MV-4-11 (cell line): ENCODE measurements at regions not wholly inside any gene's neighbourhood (a gene's known extent, or its start where the extent isn't known, plus 50 kb on each side); places are given as distances from the start of the nearest gene placed in this dataset.
"Not testable (repeated sequence)": the region's sequence is repeated elsewhere in the genome, so short reads cannot be mapped to it uniquely, and the experiment has no call there.

Source experiments
- DNase-seq: peaks from one replicate; lab custom pipeline; 2025; lab: John Stamatoyannopoulos, UW

DNA sequence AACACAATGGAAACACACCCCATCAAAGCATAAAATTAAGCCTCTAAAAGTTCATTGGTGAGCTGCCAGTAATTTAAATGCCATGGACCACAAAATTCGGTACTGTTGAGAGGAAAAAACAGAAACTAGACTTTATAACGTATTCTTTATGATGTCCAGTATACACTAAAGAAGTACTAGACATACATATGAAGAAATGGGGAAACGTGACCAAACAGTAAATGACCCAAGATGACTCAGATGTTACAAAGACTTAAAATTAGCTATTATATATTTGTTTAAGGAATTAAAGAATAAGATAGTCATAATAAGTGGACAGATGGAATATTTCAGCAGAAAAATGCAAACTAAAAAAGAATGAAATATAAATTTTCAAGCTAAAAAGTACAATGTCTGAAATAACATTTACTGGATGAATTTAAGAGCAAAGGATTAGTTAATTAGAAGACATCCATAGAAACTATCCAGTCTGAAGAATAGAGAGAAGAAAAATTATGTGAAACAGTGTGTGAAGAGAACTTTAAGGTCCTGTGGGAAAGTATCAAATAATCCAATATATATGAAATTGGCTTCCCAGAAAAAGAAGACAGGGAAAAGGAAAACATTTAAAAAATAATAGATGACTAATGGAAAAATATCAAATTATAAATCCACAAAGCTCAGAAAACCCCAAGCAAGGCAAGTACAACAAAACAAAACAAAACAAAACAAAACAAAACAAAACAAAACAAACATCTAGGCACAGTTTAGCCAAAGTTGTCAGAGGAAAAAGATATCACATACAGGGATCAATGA lies 69.4 kb downstream of the SAMD9 start:
- no peak for DNase-seq

DNA sequence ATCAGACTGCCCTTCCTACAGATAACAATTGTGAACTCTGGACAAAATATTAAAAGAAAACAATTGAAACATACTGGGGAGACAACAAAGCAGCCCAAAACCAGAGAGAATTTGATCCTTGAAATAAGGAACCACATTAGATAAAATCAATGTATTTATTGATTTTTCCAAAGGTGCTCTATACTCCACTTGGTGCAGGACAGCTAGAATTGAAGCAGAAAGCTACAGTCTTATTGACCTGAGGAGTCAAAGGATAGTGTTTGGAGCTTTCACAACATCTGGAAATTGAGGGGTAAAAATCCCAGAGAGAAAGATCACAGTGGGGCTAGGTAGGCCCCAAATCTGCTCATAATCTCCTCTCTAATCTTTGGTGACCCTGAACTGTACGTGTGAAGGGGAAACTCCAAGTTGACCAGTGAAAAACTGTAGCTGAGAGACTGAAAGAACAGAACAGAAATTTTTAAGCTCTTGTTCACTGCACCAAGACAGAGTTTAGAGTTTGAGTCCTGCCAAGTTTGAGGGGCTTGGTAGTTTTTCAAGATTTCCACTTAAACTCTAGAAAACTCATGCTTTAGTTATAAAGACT lies 70.2 kb downstream of the SAMD9 start:
- DNase-seq: no peak

DNA sequence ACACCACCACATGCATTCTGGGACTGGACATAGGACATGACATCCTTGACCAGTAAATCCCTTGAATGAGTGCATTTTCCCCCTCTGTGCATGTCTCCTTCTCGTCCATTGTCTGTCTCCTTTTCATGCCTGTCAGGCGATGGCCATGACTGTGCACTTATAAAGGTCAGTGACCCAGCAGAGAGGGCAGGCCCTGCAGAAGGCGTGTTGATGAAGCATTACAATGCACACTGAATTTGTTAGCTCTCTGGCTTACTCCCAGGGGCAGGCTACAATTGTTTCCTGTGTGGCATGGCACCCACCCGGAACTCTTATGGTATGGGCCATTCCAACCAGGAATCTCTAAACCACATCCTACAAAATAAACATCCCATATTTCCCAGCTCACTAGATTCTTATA lies 71.1 kb downstream of the SAMD9 start:
- DNase-seq: no peak

DNA sequence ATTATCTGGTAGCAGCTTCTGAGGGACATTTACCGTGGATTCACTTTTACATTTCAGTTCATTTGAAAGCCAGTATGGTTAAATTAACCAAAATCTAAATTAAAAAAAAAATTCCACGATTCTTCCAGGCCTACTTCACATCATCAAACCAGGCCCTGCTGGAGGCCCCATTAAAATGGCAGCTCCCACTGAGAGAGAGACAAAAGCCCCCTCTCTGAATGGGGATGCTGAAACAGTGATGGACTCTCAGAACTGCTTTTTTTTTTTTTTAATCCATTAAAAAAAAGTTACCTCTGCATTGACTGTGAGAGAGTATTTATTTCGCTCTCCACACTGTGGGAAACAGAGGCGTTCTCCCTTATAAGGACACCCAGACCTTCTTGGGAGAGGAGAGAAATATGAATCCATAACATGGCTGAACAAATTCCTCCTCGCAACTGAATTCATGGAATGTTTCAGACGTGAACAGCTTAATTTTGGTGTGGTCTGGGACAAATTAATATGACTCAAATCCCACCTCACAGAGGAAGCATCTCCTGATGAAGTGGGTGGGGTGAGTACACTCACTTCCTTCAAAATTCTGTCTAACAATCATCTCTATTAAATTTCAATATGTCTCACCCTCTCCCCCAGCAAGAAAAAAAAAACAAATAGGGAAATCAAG lies 73.5 kb downstream of the SAMD9 start:
- DNase-seq: no peak

DNA sequence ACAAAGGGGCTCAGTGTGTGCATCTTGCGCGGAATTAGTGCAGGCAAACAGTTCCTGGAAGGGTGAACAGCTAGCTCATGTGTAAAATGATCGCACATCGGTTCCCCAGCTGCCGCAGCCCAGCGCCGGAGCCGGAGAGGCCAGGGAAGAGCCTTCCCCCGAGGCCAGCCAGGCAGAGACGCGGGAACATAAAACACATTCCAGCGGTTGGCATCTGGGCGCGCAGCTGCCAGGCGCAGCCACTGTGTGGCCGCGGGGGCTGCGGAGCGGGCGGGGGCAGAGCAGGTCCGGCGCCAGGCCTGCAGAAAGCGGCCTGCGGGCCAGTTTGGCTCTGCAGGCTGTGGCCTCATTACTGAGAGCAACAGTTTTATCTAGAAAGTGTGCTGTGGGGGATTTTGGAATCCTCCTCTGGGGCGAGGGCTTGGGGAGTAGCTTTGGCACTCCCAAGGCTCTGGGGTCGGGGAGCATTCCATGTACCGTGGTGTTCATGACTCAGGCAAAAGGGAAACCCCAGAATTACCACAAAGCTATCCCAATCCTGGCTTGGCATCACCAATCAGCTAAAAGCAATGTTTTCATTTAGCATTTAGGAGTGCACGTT lies 74.3 kb downstream of the SAMD9 start:
- no peak for DNase-seq

DNA sequence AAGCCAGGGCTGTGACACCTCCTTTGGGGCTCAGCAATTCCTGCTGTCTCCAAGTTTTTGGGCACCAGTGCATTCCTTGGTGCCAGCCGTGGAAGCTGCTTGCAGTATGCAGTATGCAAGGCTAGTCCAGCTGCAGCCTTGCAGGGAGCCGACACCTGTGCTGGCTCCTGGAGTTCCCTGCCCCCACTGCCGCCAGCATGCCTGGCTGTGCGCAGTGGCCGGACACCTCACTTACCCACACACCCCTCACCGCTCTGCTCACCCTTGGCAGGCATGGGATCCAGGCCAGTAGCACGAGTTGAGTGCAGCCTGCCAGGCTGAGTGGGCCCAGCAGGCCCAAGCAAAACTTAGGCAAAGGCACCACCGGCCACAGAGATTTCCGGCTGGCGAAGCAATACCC lies 77.4 kb downstream of the SAMD9 start:
- DNase-seq: no peak

DNA sequence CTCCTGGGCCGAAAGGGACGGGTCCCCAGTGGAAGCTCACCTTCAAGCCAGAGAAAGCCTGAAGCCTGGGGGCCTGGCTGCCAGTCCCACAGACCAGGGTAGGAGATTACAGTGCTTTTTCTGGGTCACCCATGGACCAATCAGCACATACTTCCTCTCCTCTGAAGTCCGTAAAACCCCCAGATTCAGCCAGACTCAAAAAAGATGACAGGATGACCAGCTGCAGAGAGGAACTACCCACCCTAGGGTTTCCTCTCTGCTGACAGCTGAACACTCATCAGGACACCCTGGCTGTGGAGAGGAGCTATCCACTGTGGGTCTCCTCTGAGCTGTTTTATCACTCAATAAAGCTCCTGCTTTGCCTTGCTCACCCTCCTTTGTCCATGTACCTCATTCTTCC lies 78.0 kb downstream of the SAMD9 start:
- peak; percentile 30 for DNase-seq

DNA sequence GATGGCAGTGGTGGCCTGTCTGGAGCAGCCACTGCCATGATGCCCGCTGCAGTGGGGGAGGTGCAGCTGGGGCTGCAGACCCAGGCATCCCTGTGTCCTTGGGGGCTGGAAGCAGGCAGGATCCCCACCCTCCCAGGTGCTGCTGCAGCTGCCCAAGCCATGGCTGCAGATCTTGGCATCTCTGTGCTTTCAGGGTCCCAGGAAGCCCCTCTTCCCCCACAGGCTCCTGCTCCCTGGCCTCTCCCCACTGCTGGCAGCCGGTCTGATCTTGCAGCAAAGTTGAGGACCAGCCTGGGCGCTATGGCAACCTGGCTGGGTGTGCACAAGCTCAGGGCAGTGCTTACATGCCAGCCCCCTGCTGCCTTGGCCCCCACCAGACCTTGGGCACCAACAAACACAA lies 78.5 kb downstream of the SAMD9 start:
- no peak for DNase-seq

DNA sequence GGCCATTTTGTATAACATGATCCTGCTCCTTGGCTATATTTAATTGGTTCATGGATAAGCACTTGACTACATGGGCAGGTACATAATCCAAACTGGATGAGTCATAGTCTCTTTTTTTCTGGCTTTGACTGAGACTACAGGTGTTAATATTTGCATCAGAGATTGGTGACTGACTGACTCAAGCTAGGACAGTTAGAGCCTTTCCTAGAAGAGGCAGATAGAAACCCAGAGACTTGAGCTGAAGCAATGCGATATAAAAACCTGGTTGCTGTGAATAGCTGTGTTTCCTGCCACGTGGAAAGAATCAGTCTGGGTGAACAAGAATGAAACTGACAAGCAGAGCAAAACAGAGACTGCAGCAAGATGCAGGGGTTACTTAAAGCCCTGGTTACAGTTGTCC lies 81.0 kb downstream of the SAMD9 start:
- no peak for DNase-seq

DNA sequence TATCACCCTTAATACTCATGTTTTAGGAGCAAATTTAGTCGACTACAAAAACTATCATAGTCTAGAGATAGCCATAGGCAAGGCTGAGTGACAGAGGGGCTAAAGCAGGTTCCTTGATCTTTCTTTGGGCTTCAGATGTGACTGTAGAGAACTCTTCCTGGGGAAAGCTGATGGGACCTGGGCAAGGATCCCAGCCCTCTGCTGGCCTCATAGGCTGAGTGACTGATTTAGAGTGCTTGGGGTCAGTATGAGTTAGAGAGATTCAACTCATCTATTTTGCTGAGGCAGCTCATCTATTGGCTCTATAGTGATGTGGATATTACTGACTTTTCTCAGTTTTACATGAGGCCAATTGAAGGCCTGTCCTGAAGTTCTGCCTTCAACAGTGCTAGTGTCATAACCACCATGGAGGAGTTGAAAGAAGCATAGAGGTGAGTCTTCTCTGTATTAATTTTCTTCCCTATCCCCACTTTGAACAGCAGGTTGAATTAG lies 81.6 kb downstream of the SAMD9 start:
- DNase-seq: no peak

DNA sequence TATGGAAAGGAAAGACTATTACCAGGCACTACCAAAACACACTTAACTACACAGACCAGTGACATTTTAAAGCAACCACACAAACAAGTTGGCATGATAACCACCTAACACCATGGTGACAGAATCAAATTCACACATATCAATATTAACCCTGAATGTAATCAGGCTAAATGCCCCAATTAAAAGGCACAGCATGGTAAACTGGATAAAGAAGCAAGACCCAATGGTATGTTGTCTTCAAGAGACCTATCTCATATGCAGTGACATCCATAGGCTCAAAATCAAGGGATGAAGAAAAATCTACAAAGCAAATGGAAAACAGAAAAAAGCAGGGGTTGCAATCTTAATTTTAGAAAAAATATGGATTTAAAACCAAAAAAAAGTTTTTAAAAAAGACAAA lies 86.0 kb downstream of the SAMD9 start:
- DNase-seq: no peak

DNA sequence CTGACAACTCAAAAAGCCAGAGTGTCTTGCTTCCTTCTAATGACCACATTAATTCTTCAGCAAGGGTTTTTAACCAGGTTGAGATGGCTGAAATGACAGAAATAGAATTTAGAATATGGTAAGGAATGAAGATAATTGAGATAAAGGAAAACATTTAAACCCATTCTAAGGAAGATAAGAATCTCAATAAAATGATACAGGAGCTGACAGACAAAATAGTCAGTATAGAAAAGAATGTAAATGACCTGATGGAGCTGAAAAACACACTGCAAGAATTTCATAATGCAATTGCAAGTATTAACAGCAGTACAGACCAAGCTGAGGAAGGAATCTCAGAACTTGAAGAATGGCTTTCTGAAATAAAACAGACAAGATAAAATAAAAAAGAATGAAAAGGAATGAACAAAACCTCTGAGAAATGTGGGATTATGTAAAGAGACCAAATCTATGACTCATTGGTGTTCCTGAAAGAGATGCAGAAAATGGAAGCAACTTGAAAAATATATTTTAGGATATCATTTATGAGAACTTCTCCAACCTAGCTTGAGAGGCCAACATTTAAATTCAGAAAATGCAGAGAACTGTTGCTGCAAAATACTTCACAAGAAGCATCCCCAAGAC lies 87.1 kb downstream of the SAMD9 start:
- no peak for DNase-seq

DNA sequence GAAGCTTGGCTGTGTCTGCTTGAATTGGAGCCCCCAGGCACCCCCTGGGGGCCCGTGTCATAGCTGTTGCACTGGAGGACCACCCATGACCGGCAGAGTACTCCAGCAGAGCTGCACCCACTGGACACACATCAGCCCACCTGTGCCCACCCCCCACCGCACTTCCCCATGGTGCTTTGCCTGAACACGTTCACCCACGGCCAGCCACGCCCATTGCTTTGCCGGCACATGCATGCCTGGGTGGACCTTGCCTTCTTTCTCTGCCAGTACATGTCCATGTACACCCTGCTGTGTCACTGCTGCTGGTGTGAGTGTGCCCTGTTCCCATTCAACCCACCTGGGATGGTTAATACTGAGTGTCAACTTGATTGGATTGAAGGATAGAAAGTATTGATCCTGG lies 88.7 kb downstream of the SAMD9 start:
- DNase-seq: no peak

DNA sequence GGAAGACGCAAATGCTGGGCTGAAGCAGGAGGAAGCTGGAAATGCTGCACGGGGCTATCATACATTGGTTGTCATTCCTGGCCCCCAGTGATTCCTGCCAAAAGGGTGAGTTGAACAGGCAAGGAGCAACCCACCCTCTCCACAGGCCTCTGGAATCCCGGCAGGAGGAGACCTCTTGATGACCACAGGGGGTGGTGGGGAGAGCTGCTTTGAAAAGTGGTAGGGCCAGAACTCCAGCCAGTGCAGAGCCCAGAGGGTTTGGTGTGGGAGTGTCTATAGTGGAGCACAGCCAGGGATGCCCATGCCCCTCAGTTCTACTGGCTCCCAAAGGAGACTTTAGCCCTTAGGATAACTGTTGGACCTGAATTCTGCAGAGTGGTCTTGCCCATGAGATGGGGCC lies 89.2 kb downstream of the SAMD9 start:
- no peak for DNase-seq

DNA sequence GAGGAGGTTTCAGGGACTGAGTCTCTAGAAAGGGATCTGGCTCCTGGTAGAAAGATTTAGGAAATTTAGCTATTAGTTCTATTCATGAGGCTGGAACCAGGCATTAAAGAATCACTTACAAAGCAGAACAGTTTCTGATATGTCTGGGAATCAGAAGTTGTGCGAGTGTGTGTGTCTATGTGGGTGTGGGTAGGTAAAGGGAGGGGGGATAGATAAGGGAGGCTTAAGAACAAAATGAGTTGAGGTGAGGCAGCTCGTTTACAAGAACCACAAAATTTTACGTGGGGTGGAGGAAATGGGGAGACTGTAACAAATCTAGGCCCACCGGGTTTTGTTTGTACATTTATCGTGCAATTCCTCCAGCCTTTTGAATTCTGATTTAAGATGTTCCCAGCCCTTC lies 90.7 kb downstream of the SAMD9 start:
- no peak for DNase-seq

DNA sequence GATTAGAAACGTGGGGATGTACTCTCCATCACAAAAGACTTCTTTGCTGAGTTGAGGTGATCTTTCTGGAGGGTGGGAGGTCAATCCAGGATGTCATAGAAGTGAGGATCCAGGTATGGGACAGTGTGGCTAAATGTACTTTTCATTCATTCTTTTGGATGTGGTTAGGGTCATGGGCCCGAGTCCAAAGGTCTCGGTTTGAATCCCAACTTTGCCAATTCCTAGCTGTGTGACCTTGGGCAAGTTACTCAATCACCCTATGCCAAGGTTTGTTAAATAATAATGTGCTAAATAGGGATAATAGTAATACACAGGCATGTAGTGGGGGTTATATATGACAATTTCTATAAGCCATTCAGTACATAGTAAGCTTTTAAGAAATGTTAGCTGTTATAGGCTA lies 91.4 kb downstream of the SAMD9 start:
- no peak for DNase-seq

DNA sequence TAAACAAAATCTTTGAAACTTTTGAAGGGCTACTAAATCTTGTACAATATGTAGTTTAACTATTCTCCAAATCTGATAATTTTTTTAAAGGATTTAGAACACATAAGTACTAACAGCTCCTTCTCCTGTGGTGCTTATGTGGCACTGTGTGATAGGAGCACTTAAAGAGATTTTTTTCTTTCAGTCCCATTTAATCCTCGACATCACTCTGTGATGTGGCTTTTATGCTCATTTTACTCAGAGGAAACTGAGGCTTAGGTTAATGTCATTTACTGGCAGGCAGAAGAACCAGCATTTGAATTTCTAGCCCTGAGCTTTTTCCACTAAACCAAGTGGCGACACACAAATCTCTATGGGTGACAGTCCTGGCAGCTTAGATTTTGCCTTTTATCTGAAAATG lies 92.4 kb downstream of the SAMD9 start:
- no peak for DNase-seq

DNA sequence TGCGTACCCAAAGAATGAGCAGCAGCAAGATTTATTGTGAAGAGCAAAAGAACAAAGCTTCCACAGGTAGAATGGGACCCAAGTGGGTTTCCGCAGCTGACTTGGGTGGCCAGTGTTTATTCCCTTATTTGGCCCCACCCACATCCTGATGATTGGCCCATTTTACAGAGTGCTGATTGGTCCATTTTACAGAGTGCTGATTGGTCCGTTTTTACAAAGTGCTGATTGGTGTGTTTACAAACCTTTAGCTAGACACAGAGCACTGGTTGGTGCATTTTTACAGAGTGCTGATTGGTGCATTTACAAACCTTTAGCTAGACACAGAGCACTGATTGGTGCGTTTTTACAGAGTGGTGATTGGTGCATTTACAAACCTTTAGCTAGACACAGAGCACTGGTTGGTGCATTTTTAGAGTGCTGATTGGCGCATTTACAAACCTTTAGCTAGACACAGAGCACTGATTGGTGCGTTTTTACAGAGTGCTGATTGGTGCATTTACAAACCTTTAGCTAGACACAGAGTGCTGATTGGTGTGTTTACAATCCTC lies 94.8 kb downstream of the SAMD9 start:
- DNase-seq: not testable (repeated sequence)

DNA sequence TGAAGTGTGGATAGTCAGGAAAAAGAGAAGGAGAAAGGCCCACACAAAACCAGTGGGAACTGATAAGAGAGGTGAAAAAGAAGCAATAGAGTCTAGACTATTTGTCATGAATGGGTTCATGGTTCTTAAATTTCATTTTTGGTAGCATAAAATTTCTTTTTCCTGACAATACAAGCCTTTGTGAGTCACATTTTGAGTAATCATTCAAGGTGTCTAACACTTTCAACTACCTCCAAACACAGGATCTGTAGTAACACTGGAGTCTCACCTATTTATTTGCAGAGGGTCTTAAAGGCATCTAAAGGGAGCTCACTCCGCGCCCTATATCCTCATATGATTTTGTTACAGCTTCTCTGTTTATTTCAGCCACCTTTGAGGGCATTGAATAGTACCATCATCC lies 96.0 kb downstream of the SAMD9 start:
- DNase-seq: no peak

DNA sequence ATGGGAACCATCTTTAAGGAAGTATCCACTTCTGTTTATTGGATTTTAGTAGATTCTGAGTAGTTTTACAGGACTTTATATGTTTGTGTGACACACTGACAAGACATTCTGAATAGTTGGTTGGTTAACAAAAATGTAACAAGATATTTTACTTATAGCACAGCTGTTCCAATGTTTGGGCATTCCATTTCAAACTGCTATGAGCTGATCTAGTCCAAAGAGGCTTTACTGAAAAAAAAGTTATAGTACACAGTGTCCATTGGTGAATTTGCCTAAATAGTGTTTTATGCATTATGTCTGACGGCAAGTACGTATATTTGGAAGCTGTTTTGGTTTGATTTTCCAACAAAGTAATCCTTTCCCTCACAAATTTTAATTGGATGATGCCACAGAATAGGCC lies 99.1 kb downstream of the SAMD9 start:
- DNase-seq: no peak

DNA sequence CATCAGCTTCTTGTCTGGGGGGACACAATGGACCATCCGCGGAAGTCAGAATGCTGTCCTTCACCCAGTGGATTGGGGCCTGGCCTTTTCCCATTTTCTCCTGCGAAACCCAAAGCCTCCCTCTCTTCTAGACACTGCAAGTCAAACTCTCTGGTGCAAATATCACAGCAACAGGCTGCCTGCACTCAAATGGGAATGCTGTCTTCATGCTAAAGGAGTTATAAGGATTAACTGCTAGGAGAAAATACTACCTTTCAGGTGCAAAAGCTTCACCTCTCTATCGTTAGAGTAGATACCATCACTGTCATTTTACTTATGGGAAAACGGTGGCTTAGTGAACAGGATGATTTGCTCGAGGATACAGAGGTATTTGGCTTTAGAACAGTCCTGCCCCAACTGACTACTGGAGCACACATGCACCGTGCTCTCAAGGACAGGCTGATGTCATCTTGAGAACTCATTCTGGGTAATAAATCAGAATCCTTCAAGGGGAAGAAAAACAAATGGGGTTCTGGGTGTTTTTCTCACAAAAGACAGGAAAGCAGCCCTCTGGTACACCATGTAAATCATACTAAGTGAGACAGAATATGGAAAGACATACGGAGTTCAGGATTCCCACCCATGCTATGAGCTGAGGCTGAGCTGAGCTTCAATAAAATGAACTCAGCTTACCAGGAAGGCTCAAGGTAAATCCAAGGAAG lies 100.9 kb downstream of the SAMD9 start:
- no peak for DNase-seq
